WTC11 (cell line): ENCODE measurements at regions not wholly inside any gene's neighbourhood (a gene's known extent, or its start where the extent isn't known, plus 50 kb on each side); places are given as distances from the start of the nearest gene placed in this dataset.

Experiments used
- ATAC-seq: fragments of 200-7000 bp; cut with Tn5 transposase; 2 replicates; pipeline ENCODE4 v1.10.0; 2021; ENCODE audit warnings: mild to moderate bottlenecking, moderate library complexity
- CTCF ChIA-PET: fragments of 300-600 bp; sonication (Branson Sonifier 250); formaldehyde crosslinking; loops from one replicate; lab custom pipeline; 2021; ENCODE audit warnings: antibody characterized with exemption; lab: Charles Lee
- POLR2A ChIA-PET: fragments of 350-600 bp; sonication (Branson Sonifier 250); formaldehyde crosslinking; loops from one replicate; lab custom pipeline; 2021; ENCODE audit warnings: antibody characterized with exemption; lab: Charles Lee
- DNase-seq: peaks from one replicate; pipeline ENCODE4 v3.0.0; 2021; ENCODE audit warnings: low spot score
- H3K27ac Mint-ChIP-seq: 2 replicates; pipeline ENCODE4 v1.8.0; 2021; ENCODE audit warnings: mixed read lengths
- H3K27me3 Mint-ChIP-seq: 2 replicates; pipeline ENCODE4 v1.8.0; 2021; ENCODE audit warnings: low read depth, mild to moderate bottlenecking, moderate library complexity, mixed read lengths
- H3K36me3 Mint-ChIP-seq: 2 replicates; pipeline ENCODE4 v1.8.0; 2021; ENCODE audit warnings: mixed read lengths
- H3K4me1 Mint-ChIP-seq: 2 replicates; pipeline ENCODE4 v1.8.0; 2022; ENCODE audit warnings: mixed read lengths
- H3K4me3 Mint-ChIP-seq: 2 replicates; pipeline ENCODE4 v1.8.0; 2021; ENCODE audit warnings: mild to moderate bottlenecking, moderate library complexity, mixed read lengths
- H3K9me3 Mint-ChIP-seq: 2 replicates; pipeline ENCODE4 v1.8.0; 2021; ENCODE audit warnings: mixed read lengths
- ATF2 ChIP-seq: sonication (generic); formaldehyde crosslinking; IDR thresholded peaks from 2 replicates; pipeline ENCODE4 v1.8.1; 2022; ENCODE audit warnings: low read depth, missing genetic modification reagents, borderline replicate concordance
- ATF3 ChIP-seq: sonication (generic); formaldehyde crosslinking; conservative IDR thresholded peaks from 2 replicates; pipeline ENCODE4 v1.8.1; 2022; ENCODE audit warnings: mild to moderate bottlenecking, missing genetic modification reagents
- CDX4 ChIP-seq: fragments of 250-450 bp; sonication (Bioruptor Pico); IDR thresholded peaks from 2 replicates; pipeline ENCODE4 v1.9.0; 2021; ENCODE audit warnings: moderate library complexity, mild to moderate bottlenecking, inconsistent platforms, borderline replicate concordance
- CREM ChIP-seq: sonication (generic); formaldehyde crosslinking; IDR thresholded peaks from 2 replicates; pipeline ENCODE4 v1.8.1; 2022; ENCODE audit warnings: mild to moderate bottlenecking, missing genetic modification reagents, moderate library complexity
- CTCF ChIP-seq: fragments of 200-600 bp; IDR thresholded peaks from 2 replicates; pipeline ENCODE4 v1.8.0; 2022; ENCODE audit warnings: antibody characterized with exemption
- FOXK1 ChIP-seq: sonication (generic); formaldehyde crosslinking; IDR thresholded peaks from 2 replicates; pipeline ENCODE4 v1.8.0; 2022; ENCODE audit warnings: mild to moderate bottlenecking, moderate library complexity, missing genetic modification reagents
- FOXP1 ChIP-seq: sonication (generic); formaldehyde crosslinking; IDR thresholded peaks from 2 replicates; pipeline ENCODE4 v1.8.0; 2022; ENCODE audit warnings: missing genetic modification reagents, mild to moderate bottlenecking, moderate library complexity, borderline replicate concordance
- GABPB1 ChIP-seq: sonication (generic); formaldehyde crosslinking; IDR thresholded peaks from 2 replicates; pipeline ENCODE4 v1.8.1; 2023; ENCODE audit warnings: mild to moderate bottlenecking, missing genetic modification reagents
- HMGA2 ChIP-seq: fragments of 250-450 bp; sonication (Bioruptor Pico); IDR thresholded peaks from 2 replicates; pipeline ENCODE4 v1.4.0; 2021; ENCODE audit warnings: mild to moderate bottlenecking, moderate library complexity
- IRF2 ChIP-seq: sonication (generic); formaldehyde crosslinking; IDR thresholded peaks from 2 replicates; pipeline ENCODE4 v1.8.0; 2022; ENCODE audit warnings: low read depth, missing genetic modification reagents, borderline replicate concordance
- JAZF1 ChIP-seq: fragments of 250-450 bp; sonication (Bioruptor Pico); IDR thresholded peaks from 2 replicates; pipeline ENCODE4 v1.9.0; 2021; ENCODE audit warnings: moderate library complexity, mild to moderate bottlenecking, inconsistent platforms
- JUN ChIP-seq: sonication (generic); formaldehyde crosslinking; IDR thresholded peaks from 2 replicates; pipeline ENCODE4 v1.8.0; 2023; ENCODE audit warnings: mild to moderate bottlenecking, missing genetic modification reagents
- MYBL2 ChIP-seq: sonication (generic); formaldehyde crosslinking; IDR thresholded peaks from 2 replicates; pipeline ENCODE4 v1.8.1; 2023; ENCODE audit warnings: mild to moderate bottlenecking, moderate library complexity, missing genetic modification reagents
- PRRX2 ChIP-seq: fragments of 250-450 bp; sonication (Bioruptor Pico); IDR thresholded peaks from 2 replicates; pipeline ENCODE4 v1.8.0; 2021; ENCODE audit warnings: mild to moderate bottlenecking
- SMAD4 ChIP-seq: sonication (generic); formaldehyde crosslinking; IDR thresholded peaks from 2 replicates; pipeline ENCODE4 v1.8.0; 2022; ENCODE audit warnings: mild to moderate bottlenecking, missing genetic modification reagents
- SOX15 ChIP-seq: fragments of 250-450 bp; sonication (Bioruptor Pico); IDR thresholded peaks from 2 replicates; pipeline ENCODE4 v1.9.0; 2021; ENCODE audit warnings: mild to moderate bottlenecking
- TEAD1 ChIP-seq: sonication (generic); formaldehyde crosslinking; IDR thresholded peaks from 2 replicates; pipeline ENCODE4 v1.8.0; 2022; ENCODE audit warnings: mild to moderate bottlenecking, missing genetic modification reagents
- ZBTB21 ChIP-seq: sonication (generic); formaldehyde crosslinking; IDR thresholded peaks from 2 replicates; pipeline ENCODE4 v1.8.1; 2023; ENCODE audit warnings: mild to moderate bottlenecking, missing genetic modification reagents, borderline replicate concordance
- ZNF138 ChIP-seq: sonication (generic); formaldehyde crosslinking; conservative IDR thresholded peaks from 2 replicates; pipeline ENCODE4 v1.8.1; 2022; ENCODE audit warnings: mild to moderate bottlenecking, moderate library complexity, missing genetic modification reagents
- ZNF219 ChIP-seq: sonication (generic); formaldehyde crosslinking; IDR thresholded peaks from 2 replicates; pipeline ENCODE4 v1.8.0; 2023; ENCODE audit warnings: missing genetic modification reagents, mild to moderate bottlenecking, borderline replicate concordance
- ZNF396 ChIP-seq: fragments of 250-450 bp; sonication (Bioruptor Pico); IDR thresholded peaks from 2 replicates; pipeline ENCODE4 v1.8.0; 2021; ENCODE audit warnings: mild to moderate bottlenecking, moderate library complexity, borderline replicate concordance
- ZNF423 ChIP-seq: fragments of 250-450 bp; sonication (Bioruptor Pico); IDR thresholded peaks from 2 replicates; pipeline ENCODE4 v2.1.2; 2022; ENCODE audit warnings: mild to moderate bottlenecking, moderate library complexity
- ZNF512 ChIP-seq: sonication (generic); formaldehyde crosslinking; IDR thresholded peaks from 2 replicates; pipeline ENCODE4 v1.8.1; 2022; ENCODE audit warnings: missing genetic modification reagents, borderline replicate concordance
- ZSCAN18 ChIP-seq: fragments of 250-450 bp; sonication (Bioruptor Pico); IDR thresholded peaks from 2 replicates; pipeline ENCODE4 v2.1.2; 2022; ENCODE audit warnings: mild to moderate bottlenecking, moderate library complexity

- TF ChIP-seq IRF2 (CRISPR knock-in tag) (no peak), ZNF219 (CRISPR knock-in tag) (no peak), HMGA2 (CRISPR knock-in tag) (no peak), TEAD1 (CRISPR knock-in tag) (no peak), JUN (CRISPR knock-in tag) (no peak), FOXP1 (CRISPR knock-in tag) (no peak), SOX15 (no peak), CDX4 (CRISPR knock-in tag) (no peak), ZBTB21 (no peak), JAZF1 (CRISPR knock-in tag) (no peak)
- TF ChIP-seq, all 79 proteins: peak for 0
Observed at GRCh38 chr1:243991650-243992049, 59.4 kb upstream of the ZBTB18 start (continued).

- ChIA-PET POLR2A (no interaction called here), CTCF (no interaction called here)
- Mint-ChIP-seq H3K4me1 (peaks cover 4% of the 10 kb centered on the region), H3K36me3 (peaks cover 1% of the 10 kb centered on the region), H3K27ac (no peak overlapping the region), H3K9me3 (peaks cover 19% of the 10 kb centered on the region)
- no peak for ATAC-seq
- no peak for TF ChIP-seq ZNF512 (CRISPR knock-in tag)
- TF ChIP-seq SMAD4 (CRISPR knock-in tag) = no peak
- TF ChIP-seq CTCF = no peak
- TF ChIP-seq ZNF396 (CRISPR knock-in tag) = no peak
- no peak for TF ChIP-seq ZBTB21
- no peak for TF ChIP-seq CREM (CRISPR knock-in tag)
- TF ChIP-seq ZNF138 (CRISPR knock-in tag) = no peak
- TF ChIP-seq GABPB1 = no peak
- no peak for TF ChIP-seq MYBL2 (CRISPR knock-in tag)
- TF ChIP-seq ATF3 (CRISPR knock-in tag) = no peak
- no peak for TF ChIP-seq ZSCAN18
- TF ChIP-seq JAZF1 (CRISPR knock-in tag) = no peak
- TF ChIP-seq PRRX2 = no peak
- TF ChIP-seq FOXK1 = no peak
- no peak for TF ChIP-seq IRF2 (CRISPR knock-in tag)
- no peak for TF ChIP-seq ZNF423
- TF ChIP-seq ATF2 (CRISPR knock-in tag) = no peak
- no peak for TF ChIP-seq ZNF219 (CRISPR knock-in tag)
- TF ChIP-seq, all 79 proteins: peak for 0
- H3K27me3 Mint-ChIP-seq = no peaks in the 10 kb centered on the region
- H3K4me3 Mint-ChIP-seq = no peak overlapping the region
- DNase-seq = no peak
Observed at GRCh38 chr1:243984788-243985187, 66.3 kb upstream of the ZBTB18 start.
